CD14-positive monocyte (primary cell): ENCODE measurements at regions not wholly inside any gene's neighbourhood (a gene's known extent, or its start where the extent isn't known, plus 50 kb on each side); places are given as distances from the start of the nearest gene placed in this dataset.

ENCODE experiments used
- DNase-seq, 3 donors: peaks; one replicate each; pipeline ENCODE4 v3.0.0-alpha.2; 2011 to 2022
- H2AFZ ChIP-seq: 2 replicates; pipeline ENCODE4 v1.6.0; 2012; ENCODE audit warnings: mild to moderate bottlenecking, low read depth, low read length, inconsistent platforms; ENCODE audit not compliant: insufficient read depth, poor library complexity, severe bottlenecking
- H3K27ac ChIP-seq, 2 donors: 1 replicate in 1 of 2; 2 replicates in 1 of 2; pipeline ENCODE4 v1.5.1; 2012 to 2013; ENCODE audit warnings: low read length in 2 of 2, control low read depth in 1 of 2, inconsistent platforms in 1 of 2, low read depth in 1 of 2, mild to moderate bottlenecking in 1 of 2
- H3K27me3 ChIP-seq, 2 donors: one replicate each; pipeline versions ENCODE4 v1.6.0 to v1.6.1; 2011 to 2013; ENCODE audit warnings: low read length in 2 of 2; ENCODE audit not compliant: control insufficient read depth in 2 of 2, insufficient read depth in 2 of 2
- H3K36me3 ChIP-seq, 2 donors: replicated peaks in 1 of 2; 1 replicate in 1 of 2; 2 replicates in 1 of 2; pipeline versions ENCODE4 v1.5.1 to v1.6.1; 2012 to 2013; ENCODE audit warnings: low read length in 2 of 2, control low read depth in 1 of 2, inconsistent platforms in 1 of 2, mild to moderate bottlenecking in 1 of 2; ENCODE audit not compliant: insufficient read depth in 2 of 2, control insufficient read depth in 1 of 2
- H3K4me1 ChIP-seq, 2 donors: 1 replicate in 1 of 2; 2 replicates in 1 of 2; pipeline versions ENCODE4 v1.5.1 to v1.6.1; 2012 to 2013; ENCODE audit warnings: low read length in 2 of 2, control low read depth in 1 of 2, inconsistent platforms in 1 of 2, mild to moderate bottlenecking in 1 of 2, moderate library complexity in 1 of 2; ENCODE audit not compliant: insufficient read depth in 2 of 2, control insufficient read depth in 1 of 2
- H3K4me2 ChIP-seq: replicated peaks from 2 replicates; pipeline ENCODE3; 2012; ENCODE audit warnings: low read length, moderate library complexity, mild to moderate bottlenecking; ENCODE audit not compliant: poor library complexity, severe bottlenecking; ENCODE audit errors: extremely low read depth
- H3K4me3 ChIP-seq, 3 experiments: fragments of 200-600 bp in 1 of 3; sonication (generic) in 1 of 3; replicated peaks in 1 of 3; 1 replicate in 2 of 3; 2 replicates in 1 of 3; pipeline ENCODE4 v1.5.1; 2011 to 2013; ENCODE audit warnings: low read length in 3 of 3, mild to moderate bottlenecking in 3 of 3, control low read depth in 2 of 3, low read depth in 2 of 3, inconsistent platforms in 1 of 3, moderate library complexity in 1 of 3
- H3K79me2 ChIP-seq: 2 replicates; pipeline ENCODE4 v1.6.0; 2012; ENCODE audit warnings: mild to moderate bottlenecking, control low read depth, inconsistent platforms, low read length, moderate library complexity; ENCODE audit not compliant: insufficient read depth
- H3K9ac ChIP-seq: 2 replicates; pipeline ENCODE4 v1.6.0; 2017; ENCODE audit warnings: low read length, mild to moderate bottlenecking; ENCODE audit not compliant: insufficient read depth, poor library complexity, severe bottlenecking
- H3K9me3 ChIP-seq, 2 donors: replicated peaks in 1 of 2; 1 replicate in 1 of 2; 2 replicates in 1 of 2; pipeline versions ENCODE4 v1.5.1 to v1.6.1; 2012 to 2013; ENCODE audit warnings: low read length in 2 of 2, control low read depth in 1 of 2; ENCODE audit not compliant: control insufficient read depth in 1 of 2, insufficient read depth in 1 of 2
- H4K20me1 ChIP-seq: 2 replicates; pipeline ENCODE4 v1.6.0; 2012; ENCODE audit warnings: mild to moderate bottlenecking, low read length, control low read depth, moderate library complexity; ENCODE audit not compliant: insufficient read depth
- H3K27ac Mint-ChIP-seq, 7 donors: one replicate each; pipeline ENCODE4 v1.8.0; 2020; ENCODE audit warnings: mild to moderate bottlenecking in 7 of 7, mixed read lengths in 7 of 7, moderate library complexity in 6 of 7, inconsistent platforms in 2 of 7
- H3K27me3 Mint-ChIP-seq, 3 donors: one replicate each; pipeline ENCODE4 v1.8.0; 2021 to 2022; ENCODE audit warnings: low read depth in 3 of 3, mild to moderate bottlenecking in 3 of 3, mixed read lengths in 3 of 3, moderate library complexity in 3 of 3, inconsistent platforms in 1 of 3
- H3K36me3 Mint-ChIP-seq, 2 donors: one replicate each; pipeline ENCODE4 v1.8.0; 2020; ENCODE audit warnings: mixed read lengths in 2 of 2, inconsistent platforms in 1 of 2, mild to moderate bottlenecking in 1 of 2
- H3K4me1 Mint-ChIP-seq: one replicate; pipeline ENCODE4 v1.8.0; 2020; ENCODE audit warnings: mild to moderate bottlenecking, mixed read lengths
- H3K4me3 Mint-ChIP-seq, 2 donors: one replicate each; pipeline ENCODE4 v1.8.0; 2020; ENCODE audit warnings: mild to moderate bottlenecking in 2 of 2, mixed read lengths in 2 of 2, moderate library complexity in 1 of 2
- H3K9me3 Mint-ChIP-seq, 7 donors: one replicate each; pipeline ENCODE4 v1.8.0; 2020 to 2022; ENCODE audit warnings: mixed read lengths in 7 of 7, mild to moderate bottlenecking in 6 of 7, moderate library complexity in 6 of 7, inconsistent platforms in 2 of 7
- CTCF ChIP-seq: fragments of 200-600 bp; IDR thresholded peaks from one replicate; pipeline ENCODE4 v1.8.0; 2022; ENCODE audit warnings: antibody characterized with exemption, mild to moderate bottlenecking
- WGBS: methylation state at CpG from one replicate; pipeline ENCODE4 v1.1.5; 2013; ENCODE audit warnings: missing lambda C conversion rate; ENCODE audit not compliant: insufficient coverage; 5-methylcytosine and 5-hydroxymethylcytosine counted together
- intact Hi-C, 2 donors: fragments of 100-400 bp; cut with micrococcal nuclease; formaldehyde crosslinking; loops; one replicate each; pipeline versions ENCODE4 v1.15.0 to v1.15.1; 2023

- Mint-ChIP-seq H3K27ac (peak overlapping the region in 1 of 7 donors; percentile 44), H3K9me3 (no peaks in the 10 kb centered on the region), H3K36me3 (no peaks in the 10 kb centered on the region), H3K4me1 (no peaks in the 10 kb centered on the region), H3K4me3 (peak overlapping the region in 1 of 2 donors; percentile 4), H3K27me3 (peaks cover 10 to 39% (median 20%) of the 10 kb centered on the region in 3 donors)
- 48% methylated on average over 5 of the region's 7 CpGs for WGBS
- Histone ChIP-seq H3K4me3 (no peak overlapping the region), H3K79me2 (no peaks in the 10 kb centered on the region), H3K9me3 (no peaks in the 10 kb centered on the region), H4K20me1 (no peaks in the 10 kb centered on the region), H3K27ac (no peak overlapping the region), H3K4me1 (no peaks in the 10 kb centered on the region), H3K9ac (no peak overlapping the region), H3K4me2 (no peak overlapping the region), H3K36me3 (no peaks in the 10 kb centered on the region), H3K27me3 (peaks cover 3 to 10% of the 10 kb centered on the region in 2 donors), H2AFZ (no peak overlapping the region)
- no peak for DNase-seq
- TF ChIP-seq CTCF, result no peak
- intact Hi-C loops, result no loop called here
These were observed 173.7 kb downstream of the SP3 start for GRCh38 chr2:173791502-173791901.

- no peaks in the 10 kb centered on the region for H3K9me3 ChIP-seq
- H3K27ac Mint-ChIP-seq, result no peak overlapping the region
- no peak overlapping the region for H3K9ac ChIP-seq
- 100% methylated on average over 1 of the region's 7 CpGs for WGBS
- H4K20me1 ChIP-seq, result no peaks in the 10 kb centered on the region
- H3K27ac ChIP-seq, result no peak overlapping the region
- no peak overlapping the region for H3K4me3 ChIP-seq
- no peaks in the 10 kb centered on the region for H3K36me3 Mint-ChIP-seq
- H3K4me3 Mint-ChIP-seq, result no peak overlapping the region
- no peaks in the 10 kb centered on the region for H3K9me3 Mint-ChIP-seq
- intact Hi-C loops, result no loop called here
- no peaks in the 10 kb centered on the region for H3K4me1 Mint-ChIP-seq
- H3K4me1 ChIP-seq, result no peaks in the 10 kb centered on the region
- TF ChIP-seq CTCF, result no peak
- no peaks in the 10 kb centered on the region for H3K36me3 ChIP-seq
- DNase-seq, result no peak
- H3K27me3 ChIP-seq, result peaks cover 3 to 10% of the 10 kb centered on the region in 2 donors
- no peaks in the 10 kb centered on the region for H3K79me2 ChIP-seq
- H3K27me3 Mint-ChIP-seq, result peaks cover 5 to 34% (median 19%) of the 10 kb centered on the region in 3 donors
- no peak overlapping the region for H3K4me2 ChIP-seq
- H2AFZ ChIP-seq, result no peak overlapping the region
These were observed 173.0 kb downstream of the SP3 start for GRCh38 chr2:173792166-173792565.
